ENCODE measurements at regions not wholly inside any gene's neighbourhood (a gene's known extent, or its start where the extent isn't known, plus 50 kb on each side); places are given as distances from the start of the nearest gene placed in this dataset.

- TF ChIP-seq CTCF (IDR thresholded peaks at IDR 0.05; ENCODE audit: insufficient read depth, low read depth, low read length) (no peak), EZH2 (IDR thresholded peaks at IDR 0.05; ENCODE audit: insufficient read depth, low read length) (no peak)
Observed at GRCh38 chr14:56002876-56003625, 115.2 kb upstream of the PELI2 start.
